Heart right ventricle (tissue), 16 donors: ENCODE measurements at regions not wholly inside any gene's neighbourhood (a gene's known extent, or its start where the extent isn't known, plus 50 kb on each side); places are given as distances from the start of the nearest gene placed in this dataset.

ENCODE experiments used
- ATAC-seq, 8 donors: fragments of 200-7000 bp; cut with Tn5 transposase; one replicate each; pipeline ENCODE4 v1.9.1; 2020; ENCODE audit warnings: mild to moderate bottlenecking in 8 of 8, moderate library complexity in 8 of 8, moderate number of reproducible peaks in 1 of 8
- DNase-seq, 2 donors: peaks; one replicate each; pipeline ENCODE4 v3.0.0-alpha.2; 2020
- H3K27ac ChIP-seq, 10 donors: fragments of 200-600 bp; sonication (generic) in 2 of 10; one replicate each; pipeline versions ENCODE4 v1.5.0 to v1.8.0; 2020 to 2022; ENCODE audit warnings: mild to moderate bottlenecking in 3 of 10
- H3K27me3 ChIP-seq, 7 donors: fragments of 200-600 bp; one replicate each; pipeline ENCODE4 v1.8.0; 2021 to 2022; ENCODE audit warnings: mild to moderate bottlenecking in 2 of 7
- H3K36me3 ChIP-seq, 9 donors: fragments of 200-600 bp; sonication (generic) in 1 of 9; one replicate each; pipeline versions ENCODE4 v1.5.0 to v1.8.0; 2020 to 2022; ENCODE audit warnings: mild to moderate bottlenecking in 2 of 9
- H3K4me1 ChIP-seq, 9 donors: fragments of 200-600 bp; sonication (generic) in 1 of 9; one replicate each; pipeline versions ENCODE4 v1.5.0 to v1.8.0; 2020 to 2022; ENCODE audit warnings: mild to moderate bottlenecking in 4 of 9
- H3K4me3 ChIP-seq, 10 donors: fragments of 200-600 bp; sonication (generic) in 2 of 10; one replicate each; pipeline versions ENCODE4 v1.5.0 to v1.8.0; 2020 to 2022; ENCODE audit warnings: mild to moderate bottlenecking in 7 of 10, moderate library complexity in 2 of 10
- H3K9me3 ChIP-seq, 11 donors: fragments of 200-600 bp in 10 of 11; sonication (generic) in 2 of 11; one replicate each; pipeline versions ENCODE4 v1.5.0 to v1.8.0; 2013 to 2022; ENCODE audit warnings: mild to moderate bottlenecking in 2 of 11, control low read depth in 1 of 11, moderate library complexity in 1 of 11
- CTCF ChIP-seq, 9 donors: fragments of 200-600 bp; sonication (generic) in 2 of 9; IDR thresholded peaks; one replicate each; pipeline versions ENCODE4 v1.5.0 to v1.8.0; 2021 to 2022; ENCODE audit warnings: antibody characterized with exemption in 9 of 9, mild to moderate bottlenecking in 5 of 9, moderate library complexity in 1 of 9
- WGBS, 2 donors: extraction: QIAGEN DNeasy Blood & Tissue Kit; methylation state at CpG; one replicate each; pipeline ENCODE4 v1.1.7; 2013; ENCODE audit warnings: inconsistent platforms in 1 of 2; 5-methylcytosine and 5-hydroxymethylcytosine counted together
- intact Hi-C, 10 donors: fragments of 100-400 bp; cut with DNase I; formaldehyde crosslinking; loops; one replicate each; pipeline versions ENCODE4 v1.11.1 to v1.14.2; 2022
- donor health status: Arrhythmogenic right ventricular cardiomyopathy.
- donor health status: ischemic (EF 13 %, LVEDD 7.1; RV severe dilation, severe dysfunction).
- donor health status: healthy with polysubstance abuse.
- donor health status: DM: no; HTN: yes; CAD: no.
- donor health status: DM: no; HTN: no; CAD: no.
- donor health status: ischemic (EF 25% LVEDD 6.9; RV normal size, moderate dysfunction).
- donor health status: ischemic (EF 25% LVEDD 5.7; RV mildly dilated, moderate dysfunction).
- donor health status: healthy.
- donor health status: DM: yes; HTN: yes; CAD: no.
- donor health status: Ischemic cardiomyopathy.
- donor health status: ischemic (EF 35%, LVEDD 5.7; RV mildly dilated, moderate dysfunction).
- donor health status: nonischemic (EF 11% LVEDD 7.7; RV severe dilation, severe dysfunction).
- donor health status: DM: yes; HTN: yes; CAD: no.
- donor health status: PGD.
- donor health status: ischemic (EF 29% LVEDD 5.4; RV normal size, mild dysfunction).
- donor health status: nonischemic (EF 23%, LVEDD 6.1; RV moderate dilation, normal function).

- WGBS, 2 donors = 90 to 97% methylated on average over 3 of the region's 3 CpGs
- no peak for TF ChIP-seq CTCF (IDR thresholded peaks at IDR 0.05)
- ATAC-seq (no peak), DNase-seq (no peak)
- intact Hi-C loops = no loop called here
- Histone ChIP-seq H3K4me1 (no peaks in the 10 kb centered on the region), H3K4me3 (no peak overlapping the region), H3K27ac (no peak overlapping the region), H3K27me3 (no peaks in the 10 kb centered on the region), H3K36me3 (no peaks in the 10 kb centered on the region), H3K9me3 (peaks cover 0 to 3% (median 0%) of the 10 kb centered on the region in 11 donors)
Measured at GRCh38 chr6:101016163-101016562, 135.0 kb upstream of the ASCC3 start.

- no peaks in the 10 kb centered on the region for H3K27me3 ChIP-seq
- H3K4me3 ChIP-seq = no peak overlapping the region
- ATAC-seq (no peak), DNase-seq (no peak)
- TF ChIP-seq CTCF (IDR thresholded peaks at IDR 0.05) = no peak
- intact Hi-C loops = no loop called here
- no peaks in the 10 kb centered on the region for H3K36me3 ChIP-seq
- no peaks in the 10 kb centered on the region for H3K4me1 ChIP-seq
- H3K9me3 ChIP-seq = peaks cover 0 to 3% (median 0%) of the 10 kb centered on the region in 11 donors
- no peak overlapping the region for H3K27ac ChIP-seq
- 76 to 87% methylated on average over 3 of the region's 3 CpGs for WGBS, 2 donors
Measured at GRCh38 chr6:101018157-101018556, 137.0 kb upstream of the ASCC3 start.

- no peak overlapping the region for H3K4me3 ChIP-seq
- ATAC-seq = no peak
- no peaks in the 10 kb centered on the region for H3K36me3 ChIP-seq
- intact Hi-C loops = no loop called here
- H3K27ac ChIP-seq = no peak overlapping the region
- no peaks in the 10 kb centered on the region for H3K4me1 ChIP-seq
- no peak for DNase-seq
- peaks cover 0 to 19% (median 0%) of the 10 kb centered on the region in 11 donors for H3K9me3 ChIP-seq
- TF ChIP-seq CTCF (IDR thresholded peaks at IDR 0.05) = no peak
- H3K27me3 ChIP-seq = no peaks in the 10 kb centered on the region
Measured at GRCh38 chr6:101021504-101021903, 140.4 kb upstream of the ASCC3 start.

GRCh38 chr6:101042966-101043365 lies 161.8 kb upstream of the ASCC3 start:
- no peak overlapping the region for H3K4me3 ChIP-seq
- H3K27ac ChIP-seq = no peak overlapping the region
- H3K4me1 ChIP-seq = no peaks in the 10 kb centered on the region
- intact Hi-C loops = no loop called here
- WGBS, 2 donors = 83 to 88% methylated on average over 4 of the region's 4 CpGs
- no peaks in the 10 kb centered on the region for H3K36me3 ChIP-seq
- DNase-seq = no peak
- no peak for ATAC-seq
- H3K9me3 ChIP-seq = peaks cover 0 to 13% (median 0%) of the 10 kb centered on the region in 11 donors
- TF ChIP-seq CTCF (IDR thresholded peaks at IDR 0.05) = no peak
- no peaks in the 10 kb centered on the region for H3K27me3 ChIP-seq

- Histone ChIP-seq H3K27me3 (no peaks in the 10 kb centered on the region), H3K36me3 (no peaks in the 10 kb centered on the region), H3K27ac (no peak overlapping the region), H3K4me1 (no peaks in the 10 kb centered on the region), H3K4me3 (no peak overlapping the region), H3K9me3 (peaks cover 0 to 19% (median 0%) of the 10 kb centered on the region in 11 donors)
- ATAC-seq (no peak), DNase-seq (no peak)
- intact Hi-C loops = no loop called here
- TF ChIP-seq CTCF (IDR thresholded peaks at IDR 0.05) = no peak
- WGBS, 2 donors = 50 to 52% methylated on average over 1 of the region's 1 CpG
Measured at GRCh38 chr6:101058296-101058695, 177.2 kb upstream of the ASCC3 start.
